ENCODE measurements at regions not wholly inside any gene's neighbourhood (a gene's known extent, or its start where the extent isn't known, plus 50 kb on each side); places are given as distances from the start of the nearest gene placed in this dataset.

DNA sequence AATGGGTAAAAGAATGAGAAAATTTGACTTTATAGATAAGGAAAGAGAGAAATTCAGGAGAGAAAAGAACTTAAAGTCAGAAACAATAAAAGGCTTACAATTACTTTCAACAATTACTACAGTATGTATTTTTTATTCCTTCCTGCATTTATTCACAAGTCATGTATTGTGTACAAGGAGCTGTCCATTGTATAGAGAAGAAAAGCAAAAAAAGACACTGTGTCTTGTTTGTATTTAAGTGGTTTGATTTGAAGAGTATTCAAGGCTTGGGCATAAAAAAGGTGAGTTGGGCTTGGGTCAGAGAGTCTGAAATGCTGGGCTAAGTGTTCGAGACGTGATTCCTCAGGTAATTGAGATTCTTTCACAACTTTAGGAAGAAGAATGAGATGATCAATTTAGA, 394.2 kb upstream of the ROBO2 start:
- no peak for DNase-seq

- DNase-seq = peak; percentile 3
These were observed 392.9 kb upstream of the ROBO2 start for GRCh38 chr3:76646921-76647562.

DNA sequence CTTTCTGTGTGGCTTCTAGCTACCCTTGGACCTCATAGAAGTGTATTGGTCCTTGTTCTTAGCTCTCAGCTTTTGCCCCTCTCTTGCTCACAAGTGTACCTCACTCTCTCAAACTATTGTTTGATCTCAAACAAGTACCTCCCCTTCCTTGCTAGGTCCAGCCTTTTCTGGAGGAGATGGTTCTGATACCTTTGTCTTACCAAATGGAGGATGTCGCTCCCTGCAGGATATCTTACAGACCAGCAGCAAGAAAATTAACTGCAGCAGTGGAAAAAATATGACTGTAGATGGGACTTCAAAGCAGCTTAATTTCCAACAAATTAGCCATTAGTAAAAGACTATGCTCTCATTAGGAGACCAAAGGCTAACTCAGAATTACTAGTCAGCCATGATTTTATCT, 388.1 kb upstream of the ROBO2 start:
- no peak for DNase-seq

DNA sequence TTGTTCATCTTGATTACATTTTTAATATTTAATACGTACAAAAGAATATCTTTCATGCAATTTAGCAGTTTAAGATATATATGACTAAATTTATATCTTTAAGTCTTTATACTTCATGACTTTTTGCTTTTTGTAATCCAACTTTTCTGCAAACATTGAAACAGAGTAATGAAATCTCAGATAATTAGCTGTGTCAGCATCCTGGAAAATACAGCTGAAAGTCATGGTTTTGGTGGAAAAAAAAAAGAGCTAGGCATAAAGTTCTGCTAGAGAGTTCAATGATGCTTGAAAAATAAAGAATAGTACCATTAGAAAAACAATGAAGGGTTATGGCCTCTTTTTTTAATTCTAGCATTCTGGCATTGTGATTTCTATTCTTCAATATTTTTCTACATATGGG, 387.4 kb upstream of the ROBO2 start:
- DNase-seq = no peak

DNA sequence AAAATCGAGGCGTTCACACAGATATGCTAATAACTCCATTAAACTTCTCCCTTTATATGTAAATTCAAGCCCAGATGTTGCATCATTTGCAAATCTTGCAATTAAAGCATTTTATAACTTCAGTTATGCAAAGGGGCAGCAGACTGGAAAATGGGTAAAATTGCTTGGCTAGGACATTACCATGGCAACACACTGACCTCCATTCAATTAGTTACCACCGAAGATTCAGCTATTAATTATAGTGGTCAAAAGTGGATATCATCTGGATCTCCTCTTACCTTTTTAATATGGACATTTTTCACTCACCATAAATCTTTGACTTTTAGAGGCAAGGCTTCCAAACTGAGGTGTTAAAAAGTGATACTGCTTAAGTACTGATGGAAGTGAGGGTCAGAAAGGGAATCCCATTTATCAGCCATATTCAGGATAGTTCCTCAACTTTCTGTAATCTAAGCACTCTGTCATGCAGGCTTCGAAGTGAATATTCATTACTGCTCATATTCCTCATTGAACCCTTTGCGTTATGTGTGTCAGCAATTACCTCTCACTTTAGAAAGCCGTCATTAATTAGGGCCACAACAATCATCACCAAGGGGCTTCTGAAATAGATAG, 386.2 kb upstream of the ROBO2 start:
- no peak for DNase-seq

DNA sequence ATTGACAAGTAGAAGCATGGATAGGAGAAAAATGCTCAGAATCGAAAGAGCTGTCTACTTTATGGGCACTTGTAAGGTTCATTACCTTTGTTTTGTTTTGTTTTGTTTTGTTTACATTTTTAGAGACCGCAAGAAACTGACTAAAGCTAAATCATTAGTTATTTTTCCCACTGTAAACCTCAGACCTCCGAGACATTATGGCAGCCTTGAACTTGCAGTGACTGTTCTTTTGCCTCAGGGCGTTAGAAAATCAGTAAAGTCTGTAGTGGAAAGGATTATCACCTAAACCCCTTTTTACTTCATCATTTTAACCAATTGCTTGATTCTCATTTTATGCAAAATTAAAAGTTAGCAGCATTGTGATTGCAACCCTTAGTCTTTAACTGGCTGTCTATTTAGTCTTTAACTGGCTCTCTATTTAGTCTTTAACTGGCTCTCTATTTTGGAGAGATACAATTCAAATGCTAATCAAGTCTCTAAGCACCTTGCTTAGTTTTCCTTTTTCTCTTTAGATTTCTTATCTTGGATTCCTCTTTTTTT, 383.3 kb upstream of the ROBO2 start:
- DNase-seq = no peak

- DNase-seq = no peak
These were observed 382.0 kb upstream of the ROBO2 start for GRCh38 chr3:76657909-76658308.

DNA sequence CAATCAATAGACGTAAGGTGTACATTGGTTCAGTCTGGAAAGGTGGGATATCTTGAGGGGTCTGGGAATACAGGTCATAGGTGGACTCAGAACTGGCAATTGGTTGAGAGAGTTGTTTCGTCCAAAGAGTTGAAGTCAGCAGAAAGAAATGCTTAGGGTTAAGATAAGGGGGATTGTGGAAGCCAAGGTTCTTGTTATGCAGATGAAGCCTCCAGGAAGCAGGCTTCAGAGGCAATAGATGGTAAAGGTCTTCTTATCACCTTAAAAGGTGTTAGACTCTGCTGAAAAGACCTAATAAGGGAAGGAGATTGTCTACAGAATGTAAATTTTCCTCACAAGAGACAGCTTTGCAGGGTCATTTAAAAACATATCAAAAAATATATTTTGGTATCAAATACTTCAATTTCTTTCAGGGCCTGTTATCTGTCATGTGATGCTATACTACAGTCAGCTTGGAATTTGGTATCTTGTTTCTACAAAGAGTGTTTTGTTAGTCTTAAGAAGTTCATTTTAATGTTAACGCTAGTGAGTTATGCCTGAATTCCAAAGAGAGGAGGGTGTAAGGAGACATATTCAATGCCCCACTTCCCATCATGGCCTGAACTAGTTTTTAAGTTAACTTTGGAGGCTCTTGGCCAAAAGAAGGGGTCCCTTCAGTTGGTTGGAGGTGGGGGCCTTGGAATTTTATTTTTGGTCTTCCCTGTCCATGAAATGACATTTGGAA, 378.2 kb upstream of the ROBO2 start:
- DNase-seq = no peak

- no peak for DNase-seq
These were observed 375.1 kb upstream of the ROBO2 start for GRCh38 chr3:76664816-76665215.

- no peak for DNase-seq
These were observed 371.2 kb upstream of the ROBO2 start for GRCh38 chr3:76668653-76669052.

- DNase-seq = no peak
These were observed 370.6 kb upstream of the ROBO2 start for GRCh38 chr3:76669322-76669721.

DNA sequence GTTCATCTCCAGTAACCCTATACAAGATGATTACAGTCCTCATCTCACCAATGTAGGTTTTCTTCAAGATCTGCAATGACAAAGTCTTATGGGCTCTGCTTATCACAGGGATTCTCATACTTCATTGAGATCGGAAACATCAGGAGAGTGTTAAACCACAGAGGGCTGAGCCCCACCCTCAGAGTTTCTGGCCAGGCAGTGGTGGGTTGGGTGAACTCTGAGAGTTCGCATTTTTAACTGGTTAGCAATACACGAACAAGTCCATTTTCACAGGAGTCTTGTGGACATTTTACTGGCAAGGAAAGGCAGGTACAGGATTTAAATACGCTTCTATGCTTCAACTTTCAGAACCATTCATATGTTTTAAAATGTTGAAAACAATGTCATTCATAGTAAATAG, 366.7 kb upstream of the ROBO2 start:
- no peak for DNase-seq

GRCh38 chr3:76679541-76679940, 360.4 kb upstream of the ROBO2 start:
- no peak for DNase-seq

DNA sequence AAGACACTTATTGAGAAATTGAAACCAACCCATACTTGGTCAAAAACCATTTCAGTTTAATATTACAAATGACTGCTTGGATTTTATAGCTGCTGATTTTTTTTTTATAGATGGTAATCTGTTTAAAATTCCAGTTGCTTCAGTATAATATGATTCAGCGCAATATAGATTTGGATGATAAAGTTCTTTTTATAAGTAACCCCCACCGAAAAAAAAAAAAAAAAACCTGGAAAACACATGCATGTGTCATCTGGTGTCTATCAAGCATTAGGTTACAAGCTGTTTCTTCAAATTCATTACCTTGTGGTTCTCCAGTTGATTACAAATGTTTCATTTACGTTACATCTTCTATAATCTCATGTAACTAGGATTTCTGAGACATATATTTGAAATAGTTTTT, 356.6 kb upstream of the ROBO2 start:
- no peak for DNase-seq

GRCh38 chr3:76684946-76685345, 355.0 kb upstream of the ROBO2 start:
- DNase-seq = no peak

GRCh38 chr3:76685858-76686257, 354.0 kb upstream of the ROBO2 start:
- DNase-seq = no peak

DNA sequence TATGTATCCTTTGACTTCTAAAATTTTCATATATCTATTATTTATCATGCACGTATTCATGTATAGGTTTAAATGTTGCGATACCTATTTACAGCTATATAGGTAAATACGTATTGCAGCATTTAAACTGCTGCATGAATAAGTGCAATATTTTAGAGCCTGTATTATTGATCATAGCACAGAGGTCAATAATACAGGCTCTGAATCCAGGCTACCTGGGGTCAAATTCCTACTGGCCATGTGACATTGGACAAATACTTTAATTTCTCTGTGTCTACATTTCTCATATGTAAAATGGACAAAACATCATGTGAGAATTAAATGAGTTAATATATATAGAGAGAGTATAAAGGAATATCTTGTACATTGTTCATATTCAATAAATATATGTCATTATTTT, 352.9 kb upstream of the ROBO2 start:
- no peak for DNase-seq

- DNase-seq = no peak
These were observed 345.8 kb upstream of the ROBO2 start for GRCh38 chr3:76694063-76694462.

GRCh38 chr3:76698136-76698706, 341.7 kb upstream of the ROBO2 start:
- no peak for DNase-seq

DNA sequence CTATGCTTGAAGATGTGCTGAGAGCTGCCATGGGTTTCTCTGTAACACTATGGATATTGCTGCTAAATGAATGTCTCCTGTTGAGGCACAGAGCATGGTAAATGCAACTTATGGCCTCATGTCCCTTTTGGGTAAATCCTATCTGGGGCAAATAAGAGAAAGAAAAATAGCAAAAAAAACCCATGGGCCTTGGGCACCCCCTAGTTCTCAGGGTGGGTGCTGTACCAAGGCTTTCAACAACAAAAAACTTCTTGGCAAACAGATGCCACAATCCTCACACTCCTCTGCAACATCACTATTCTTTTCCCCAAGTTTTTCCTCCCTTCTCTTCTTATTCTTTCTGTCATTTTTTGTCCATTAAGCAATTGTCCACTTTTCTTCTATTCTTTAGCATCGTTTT, 340.1 kb upstream of the ROBO2 start:
- no peak for DNase-seq

GRCh38 chr3:76700323-76700722, 339.6 kb upstream of the ROBO2 start:
- no peak for DNase-seq

DNA sequence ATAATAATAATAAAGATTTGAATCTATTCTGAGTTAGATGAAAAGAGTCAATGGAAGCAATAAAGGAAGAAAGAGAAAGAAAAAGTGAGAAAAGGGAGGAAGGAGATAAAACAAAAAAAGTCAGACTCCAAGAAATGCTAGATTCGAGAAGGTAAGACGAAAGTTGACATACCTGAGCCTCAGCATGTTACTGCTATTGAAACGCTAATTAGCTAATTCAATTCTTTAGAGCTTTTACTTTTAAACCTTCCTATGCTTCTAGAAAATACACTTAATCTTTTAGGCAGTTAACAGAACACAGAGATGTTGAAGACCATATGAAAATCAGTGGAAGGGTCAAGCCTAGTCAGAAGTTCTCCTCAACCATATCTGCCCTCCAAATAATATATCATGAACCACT, 337.2 kb upstream of the ROBO2 start:
- no peak for DNase-seq

GRCh38 chr3:76715426-76715825, 324.5 kb upstream of the ROBO2 start:
- no peak for DNase-seq

GRCh38 chr3:76723366-76723765, 316.5 kb upstream of the ROBO2 start:
- no peak for DNase-seq

Data from activated CD4-positive, alpha-beta T cell treated with anti-CD3 and anti-CD28 coated beads for 48 hours (primary cell).